GM19328 (cell line): ENCODE measurements at regions not wholly inside any gene's neighbourhood (a gene's known extent, or its start where the extent isn't known, plus 50 kb on each side); places are given as distances from the start of the nearest gene placed in this dataset.

ENCODE experiments used
- ATAC-seq: cut with Tn5 transposase; IDR thresholded peaks from one replicate; pipeline ENCODE4 v1.9.1; 2021; ENCODE audit warnings: mild to moderate bottlenecking, moderate library complexity; ENCODE audit not compliant: unreplicated experiment

GRCh38 chr13:26839682-26840081 lies 79.1 kb upstream of the GPR12 start:
- ATAC-seq, result no peak

- no peak for ATAC-seq
These were observed 78.2 kb upstream of the GPR12 start for GRCh38 chr13:26838821-26839220.

GRCh38 chr13:26837997-26838396 lies 77.4 kb upstream of the GPR12 start:
- no peak for ATAC-seq

- ATAC-seq, result no peak
These were observed 76.5 kb upstream of the GPR12 start for GRCh38 chr13:26837102-26837501.

- ATAC-seq, result no peak
These were observed 76.0 kb upstream of the GPR12 start for GRCh38 chr13:26836626-26837025.

- no peak for ATAC-seq
These were observed 74.1 kb upstream of the GPR12 start for GRCh38 chr13:26834646-26835045.

GRCh38 chr13:26831336-26831908 lies 70.8 kb upstream of the GPR12 start:
- ATAC-seq, result no peak

GRCh38 chr13:26829716-26830115 lies 69.1 kb upstream of the GPR12 start:
- ATAC-seq, result no peak

GRCh38 chr13:26824581-26824980 lies 64.0 kb upstream of the GPR12 start:
- no peak for ATAC-seq

- ATAC-seq, result no peak
These were observed 61.6 kb upstream of the GPR12 start for GRCh38 chr13:26822146-26822545.

- no peak for ATAC-seq
These were observed 61.1 kb upstream of the GPR12 start for GRCh38 chr13:26821672-26822071.

- no peak for ATAC-seq
These were observed 60.3 kb upstream of the GPR12 start for GRCh38 chr13:26820871-26821270.

- no peak for ATAC-seq
These were observed 58.5 kb upstream of the GPR12 start for GRCh38 chr13:26819046-26819445.

- ATAC-seq, result no peak
These were observed 56.3 kb upstream of the GPR12 start for GRCh38 chr13:26816881-26817280.

- ATAC-seq, result no peak
These were observed 53.4 kb upstream of the GPR12 start for GRCh38 chr13:26813980-26814348.

GRCh38 chr13:26813321-26813979 lies 52.9 kb upstream of the GPR12 start:
- ATAC-seq, result no peak

- ATAC-seq, result no peak
These were observed 51.0 kb upstream of the GPR12 start for GRCh38 chr13:26811581-26811980.
